ENCODE measurements at regions not wholly inside any gene's neighbourhood (a gene's known extent, or its start where the extent isn't known, plus 50 kb on each side); places are given as distances from the start of the nearest gene placed in this dataset.

- Histone ChIP-seq H3K9me3 (no peaks in the 10 kb centered on the region), H3K4me3 (no peak overlapping the region), H3K36me3 (ENCODE audit: low read depth) (no peaks in the 10 kb centered on the region), H3K4me1 (ENCODE audit: low read depth) (no peaks in the 10 kb centered on the region)
- intact Hi-C loops (cut with DNase I, micrococcal nuclease) = no loop called here
- no peak for TF ChIP-seq CTCF (IDR thresholded peaks at IDR 0.05)
- ATAC-seq (peak; percentile 48), DNase-seq (peak in 1 of 3 donors; percentile 5)
Measured at GRCh38 chr6:133062696-133063306, 178.4 kb upstream of the EYA4 start.

- Histone ChIP-seq H3K36me3 (ENCODE audit: low read depth) (no peaks in the 10 kb centered on the region), H3K4me1 (ENCODE audit: low read depth) (no peaks in the 10 kb centered on the region), H3K4me3 (no peak overlapping the region), H3K9me3 (no peaks in the 10 kb centered on the region)
- DNase-seq = no peak
- intact Hi-C loops (cut with DNase I, micrococcal nuclease) = no loop called here
- ATAC-seq = no peak
- no peak for TF ChIP-seq CTCF (IDR thresholded peaks at IDR 0.05)
Measured at GRCh38 chr6:133067960-133068359, 173.2 kb upstream of the EYA4 start.

- TF ChIP-seq CTCF (IDR thresholded peaks at IDR 0.05) = no peak
- Histone ChIP-seq H3K4me3 (no peak overlapping the region), H3K9me3 (no peaks in the 10 kb centered on the region), H3K36me3 (ENCODE audit: low read depth) (no peaks in the 10 kb centered on the region), H3K4me1 (ENCODE audit: low read depth) (no peaks in the 10 kb centered on the region)
- ATAC-seq (peak; percentile 74), DNase-seq (no peak)
- intact Hi-C loops (cut with DNase I, micrococcal nuclease) = no loop called here
Measured at GRCh38 chr6:133070410-133071043, 170.6 kb upstream of the EYA4 start.

- Histone ChIP-seq H3K4me1 (ENCODE audit: low read depth) (no peaks in the 10 kb centered on the region), H3K4me3 (no peak overlapping the region), H3K9me3 (no peaks in the 10 kb centered on the region), H3K36me3 (ENCODE audit: low read depth) (no peaks in the 10 kb centered on the region)
- no peak for TF ChIP-seq CTCF (IDR thresholded peaks at IDR 0.05)
- intact Hi-C loops (cut with DNase I, micrococcal nuclease) = no loop called here
- ATAC-seq = no peak
- no peak for DNase-seq
Measured at GRCh38 chr6:133079901-133080300, 161.3 kb upstream of the EYA4 start.

GRCh38 chr6:133083248-133083967 is 157.7 kb upstream of the EYA4 start:
- Histone ChIP-seq H3K9me3 (no peaks in the 10 kb centered on the region), H3K4me3 (no peak overlapping the region), H3K36me3 (ENCODE audit: low read depth) (no peaks in the 10 kb centered on the region), H3K4me1 (ENCODE audit: low read depth) (no peaks in the 10 kb centered on the region)
- no peak for ATAC-seq
- intact Hi-C loops (cut with DNase I, micrococcal nuclease) = no loop called here
- TF ChIP-seq CTCF (IDR thresholded peaks at IDR 0.05) = no peak
- DNase-seq = no peak

All from mucosa of descending colon (tissue), 3 donors.